Stimulated activated CD8-positive, alpha-beta memory T cell treated with anti-CD3 and anti-CD28 coated beads, Interleukin-7, amount 100 ng/mL, for 1 hour (primary cell): ENCODE measurements at regions not wholly inside any gene's neighbourhood (a gene's known extent, or its start where the extent isn't known, plus 50 kb on each side); places are given as distances from the start of the nearest gene placed in this dataset.
"Not testable (repeated sequence)": the region's sequence is repeated elsewhere in the genome, so short reads cannot be mapped to it uniquely, and the experiment has no call there.

Experiments used
- DNase-seq, 2 donors: peaks; one replicate each; pipeline ENCODE4 v3.0.0-alpha.2; 2020; ENCODE audit warnings: low read depth in 2 of 2

DNA sequence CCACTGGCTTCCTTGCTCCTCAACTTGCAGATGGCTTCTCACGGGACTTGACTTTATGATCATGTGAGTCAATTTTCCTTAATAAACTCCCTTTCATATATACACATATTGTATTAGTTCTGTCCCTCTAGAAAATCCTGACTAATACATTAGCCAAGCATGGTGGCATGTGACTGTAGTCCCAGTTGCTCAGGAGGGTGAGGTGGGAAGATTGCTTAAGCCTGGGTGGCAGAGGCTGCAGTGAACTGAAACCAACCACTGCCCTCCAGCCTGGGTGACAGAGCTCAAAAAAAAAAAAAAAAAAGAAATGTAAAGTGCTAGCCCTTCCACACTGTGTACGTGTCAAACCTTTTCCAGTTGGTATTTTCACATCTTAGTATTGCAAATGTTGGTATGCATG lies 857.0 kb downstream of the LTN1 start:
- DNase-seq, result no peak

DNA sequence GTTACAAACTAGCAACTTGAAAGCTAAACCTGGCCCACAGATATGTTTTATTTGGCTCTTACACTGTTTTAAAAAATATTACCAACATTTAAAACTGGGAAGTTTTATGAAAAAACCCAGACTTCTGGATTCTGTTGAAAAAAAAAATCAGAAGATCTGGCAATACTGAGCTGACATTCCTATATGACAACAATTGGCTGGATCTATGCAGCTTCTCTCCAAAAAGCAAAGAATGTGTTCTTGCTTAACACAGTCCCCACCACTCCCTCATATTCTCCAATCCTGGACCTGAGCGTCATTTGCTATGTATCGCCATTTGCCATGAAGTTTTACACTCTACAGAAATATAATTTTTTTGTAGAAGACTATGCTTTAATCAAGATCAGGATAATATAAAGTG lies 859.6 kb downstream of the LTN1 start:
- no peak for DNase-seq

DNA sequence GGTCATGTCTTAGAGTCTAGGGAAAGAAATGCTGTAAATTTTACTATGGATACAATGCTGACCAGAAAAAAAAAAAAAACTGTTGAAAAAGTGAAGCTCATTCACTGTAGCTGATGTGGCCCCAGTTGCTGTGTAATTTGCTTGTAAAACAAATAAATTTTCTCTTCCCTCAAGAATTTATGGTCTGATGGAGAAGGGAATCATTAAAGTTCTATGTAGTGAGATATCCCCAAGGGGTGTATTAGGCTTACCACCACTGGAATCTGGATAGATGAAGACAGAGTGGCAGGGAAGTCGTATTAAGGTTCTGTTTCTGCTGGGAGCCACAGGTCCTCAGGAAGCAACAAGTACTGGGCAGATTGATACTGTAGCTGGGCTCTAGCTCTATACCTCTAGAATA lies 860.0 kb downstream of the LTN1 start:
- DNase-seq, result no peak

DNA sequence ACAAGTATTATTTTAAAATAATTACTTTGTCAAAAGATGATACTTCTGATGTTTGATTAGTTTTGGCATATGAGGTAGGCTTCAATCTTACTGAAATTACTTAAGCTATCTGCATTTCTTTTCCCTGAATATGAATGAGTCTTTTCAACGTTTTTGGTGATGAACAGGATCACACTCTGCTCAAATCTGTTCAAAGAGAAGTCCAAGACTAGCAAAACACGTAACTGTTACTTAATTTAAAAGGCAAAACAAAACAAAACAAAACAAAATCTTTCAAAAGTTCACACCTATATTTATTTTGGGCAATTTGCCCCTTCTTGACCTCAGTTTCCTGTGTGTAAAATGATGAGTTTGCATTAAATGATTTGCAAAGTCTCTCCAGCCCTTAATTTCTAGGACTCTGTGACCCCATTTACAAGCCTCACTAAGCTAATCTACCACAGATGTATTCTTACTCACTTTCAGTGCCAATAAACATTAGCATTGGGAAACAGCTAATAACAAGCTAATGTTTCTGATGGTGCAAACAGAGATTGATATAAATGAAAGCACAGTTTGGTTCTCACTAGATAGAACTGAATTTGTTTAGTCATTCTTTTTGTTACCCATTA lies 865.4 kb downstream of the LTN1 start:
- DNase-seq, result no peak

DNA sequence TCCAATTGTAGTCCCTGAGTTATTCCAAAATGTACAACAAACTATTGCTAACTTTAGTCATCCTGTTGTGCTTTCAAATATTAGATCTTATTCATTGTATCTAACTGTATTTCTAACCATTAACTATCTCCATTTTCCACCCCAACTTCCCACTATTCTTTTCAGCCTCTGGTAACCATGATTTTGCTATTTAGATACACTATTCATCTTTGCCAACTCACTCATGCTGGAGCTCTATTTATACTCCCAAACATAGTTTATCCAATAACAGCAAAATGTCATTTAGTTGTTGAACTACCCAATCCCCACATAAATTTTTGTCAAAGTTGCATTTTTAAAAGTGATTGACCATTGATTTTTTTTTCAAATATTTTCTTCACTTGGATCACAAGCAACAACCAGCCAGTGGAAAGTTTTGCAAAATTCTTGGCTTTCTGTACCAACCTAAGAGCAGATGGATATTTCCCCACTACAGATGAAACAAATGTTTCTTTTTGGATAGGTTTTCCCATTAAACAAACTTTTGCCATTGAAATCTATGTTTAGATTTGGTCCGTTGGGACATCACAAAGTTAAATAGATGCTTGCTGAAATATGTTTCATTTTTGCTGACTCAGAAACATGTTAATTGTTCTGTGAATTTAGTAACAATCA lies 866.0 kb downstream of the LTN1 start:
- DNase-seq, result no peak

DNA sequence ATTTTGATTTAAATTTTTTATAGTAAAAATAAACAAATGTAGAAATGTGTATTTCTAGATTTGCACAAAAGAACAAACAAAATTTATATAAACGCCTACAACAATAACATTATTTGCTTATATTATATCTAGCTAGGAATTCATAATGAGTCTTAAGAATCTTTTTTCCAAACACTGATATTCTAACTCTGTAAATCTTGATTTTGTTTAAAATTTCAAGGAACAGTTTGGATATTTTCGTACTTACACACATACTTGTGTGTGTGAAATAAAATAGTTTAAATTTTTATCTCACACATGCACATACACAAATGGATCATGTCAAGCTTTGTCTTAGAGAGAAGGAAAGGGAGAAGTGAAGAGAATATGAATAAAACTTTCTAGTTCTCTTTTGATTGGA lies 868.1 kb downstream of the LTN1 start:
- DNase-seq, result no peak

DNA sequence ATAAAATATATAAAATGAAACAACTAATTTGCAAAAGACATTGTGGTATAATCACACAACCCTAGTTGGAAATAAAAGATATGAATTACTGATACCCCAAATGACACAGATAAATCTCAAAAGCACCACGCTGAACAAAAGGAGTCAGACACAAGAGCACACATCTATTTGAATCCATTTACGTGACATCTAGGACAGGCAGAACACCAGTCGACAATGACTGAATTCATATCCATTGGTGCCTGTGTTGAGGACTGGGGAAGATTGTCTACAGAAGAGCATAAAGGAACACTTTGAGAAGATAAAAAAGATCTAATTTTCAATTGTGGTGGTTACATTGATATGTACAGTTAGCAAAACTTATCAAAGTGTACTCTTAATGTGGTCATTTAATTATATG lies 874.1 kb downstream of the LTN1 start:
- no peak for DNase-seq

DNA sequence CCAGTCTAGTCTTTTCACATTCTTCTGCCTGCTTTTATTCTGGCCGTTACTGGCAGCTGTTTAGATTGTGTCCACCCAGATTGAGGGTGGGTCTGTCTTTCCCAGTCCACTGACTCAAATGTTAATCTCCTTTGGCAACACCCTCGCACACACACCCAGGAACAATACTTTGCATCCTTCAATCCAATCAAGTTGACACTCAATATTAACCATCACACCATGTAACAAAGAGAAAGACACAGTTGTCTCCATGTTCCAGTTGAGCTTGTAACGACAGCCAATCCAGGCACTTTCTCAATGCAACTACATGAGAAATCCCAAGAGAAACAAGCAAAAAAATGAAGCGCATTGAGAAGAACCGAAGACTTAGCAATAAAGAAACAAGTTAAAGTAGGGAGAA lies 877.7 kb downstream of the LTN1 start:
- not testable (repeated sequence) for DNase-seq

DNA sequence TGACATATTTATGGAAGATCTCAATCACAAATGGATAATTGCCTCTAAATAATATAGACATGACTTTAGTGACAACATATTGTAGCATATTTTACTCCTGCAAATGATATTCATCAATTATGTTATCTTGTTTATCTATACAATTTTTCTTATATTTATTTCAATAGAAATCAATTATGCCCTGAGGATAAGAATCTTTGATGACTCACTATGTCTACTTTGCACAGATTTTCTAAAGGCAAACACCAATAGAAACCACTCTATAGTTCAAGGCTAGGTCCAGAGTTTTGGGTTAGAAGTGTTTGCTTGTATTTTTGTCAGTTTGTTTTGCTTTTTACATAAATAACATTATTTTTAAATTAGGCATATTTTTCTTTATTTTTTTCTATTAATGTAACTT lies 879.0 kb downstream of the LTN1 start:
- DNase-seq, result no peak

DNA sequence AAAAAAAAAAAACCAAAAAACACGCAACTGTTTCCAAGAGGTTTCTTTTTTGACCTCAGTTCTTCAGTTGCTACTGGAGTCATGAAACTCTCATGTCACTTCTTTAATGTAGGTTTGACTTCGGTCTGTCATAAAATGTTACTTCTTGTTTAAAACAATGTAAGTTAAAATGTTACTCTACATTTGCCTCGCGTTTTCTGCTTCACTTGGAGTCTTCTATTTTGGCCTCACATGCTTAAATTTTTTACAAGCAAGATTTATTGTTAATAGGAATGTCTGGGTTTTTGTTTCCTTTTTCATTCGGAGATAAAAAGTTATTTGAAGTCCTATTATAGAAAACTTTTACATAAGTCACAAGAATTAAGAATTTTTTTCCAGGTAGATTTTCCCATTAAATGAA lies 880.2 kb downstream of the LTN1 start:
- DNase-seq, result no peak

DNA sequence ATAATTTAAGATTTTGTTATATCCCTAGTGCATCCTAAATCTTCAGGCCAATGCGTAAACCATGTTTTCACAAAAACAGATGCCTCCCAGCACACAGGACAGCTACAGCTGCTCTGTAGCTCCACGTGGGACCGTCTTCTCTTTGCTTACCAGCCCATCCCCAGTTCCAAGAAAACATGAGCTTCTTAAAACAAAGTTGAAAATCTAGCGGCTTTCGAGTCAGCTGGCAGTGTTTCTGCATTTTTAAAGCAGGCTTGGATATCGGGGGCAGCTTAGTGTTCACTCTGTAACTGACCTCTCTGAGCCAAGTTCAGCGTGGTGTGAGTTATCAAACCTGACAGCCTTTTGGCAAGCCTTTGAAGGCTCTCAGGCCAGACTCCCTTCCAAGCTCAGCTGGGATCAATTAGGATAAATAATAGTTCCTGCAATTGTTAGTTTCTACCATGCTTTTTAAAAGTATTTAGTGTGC lies 881.5 kb downstream of the LTN1 start:
- no peak for DNase-seq

DNA sequence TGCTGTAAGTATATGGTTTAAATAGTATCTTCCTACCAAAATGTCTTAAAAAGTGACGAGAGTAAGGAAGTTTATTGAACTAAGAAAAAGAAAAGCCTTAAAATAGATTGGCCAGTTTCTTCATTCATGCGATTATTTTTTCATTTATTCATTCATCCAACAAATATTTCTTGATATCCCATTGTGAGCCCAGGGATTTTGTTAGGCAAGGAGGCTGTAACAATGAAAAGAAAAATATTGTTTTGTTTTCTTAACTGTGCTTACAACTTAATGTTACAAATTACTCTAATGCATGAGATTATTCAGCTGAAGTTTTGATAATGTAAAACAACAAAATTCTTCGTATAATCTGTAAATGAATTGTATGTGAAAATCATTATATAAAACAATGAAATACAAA lies 882.0 kb downstream of the LTN1 start:
- no peak for DNase-seq

DNA sequence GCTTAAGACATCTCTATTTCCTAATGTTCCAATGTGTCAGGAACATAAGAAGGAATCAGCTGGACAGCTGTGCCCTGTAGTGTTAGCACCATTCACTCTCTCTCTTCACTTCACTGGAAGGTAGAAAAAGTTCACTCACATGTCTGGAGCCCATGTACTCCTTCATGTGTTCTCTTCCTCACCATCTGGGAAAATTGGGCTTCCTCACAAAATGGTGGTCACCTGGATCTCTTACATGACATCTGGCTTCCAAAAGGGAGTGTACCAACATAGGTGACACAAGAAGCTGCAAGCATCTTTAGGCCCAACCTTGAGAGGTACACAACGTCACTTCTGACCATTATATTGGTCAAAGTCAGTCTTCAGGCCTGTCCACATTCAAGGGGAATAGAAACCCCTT lies 882.6 kb downstream of the LTN1 start:
- DNase-seq, result no peak

DNA sequence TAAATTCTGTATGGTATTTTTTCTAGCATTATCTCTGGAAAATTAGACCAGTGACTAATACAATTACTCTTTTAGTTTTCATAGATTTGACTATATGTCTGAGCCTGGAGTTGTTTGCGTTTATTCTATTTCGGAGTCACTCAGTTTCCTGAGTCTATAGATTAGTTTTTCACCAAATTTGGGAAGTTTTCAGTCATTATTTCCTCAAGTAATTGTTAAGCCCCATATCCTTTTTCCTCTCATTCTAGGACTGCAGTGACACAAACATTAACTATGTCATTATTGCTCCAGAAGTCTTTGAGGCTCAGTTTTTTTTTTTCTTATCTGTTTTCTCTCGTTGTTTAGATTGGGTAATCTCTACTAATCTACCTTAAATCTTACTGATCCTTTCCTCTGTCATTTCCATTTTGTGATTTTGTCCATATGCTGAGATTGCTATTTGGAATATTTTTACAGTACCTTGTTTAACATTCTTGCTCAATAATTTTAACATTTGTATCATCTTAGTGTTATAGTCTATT lies 886.2 kb downstream of the LTN1 start:
- DNase-seq, result no peak

DNA sequence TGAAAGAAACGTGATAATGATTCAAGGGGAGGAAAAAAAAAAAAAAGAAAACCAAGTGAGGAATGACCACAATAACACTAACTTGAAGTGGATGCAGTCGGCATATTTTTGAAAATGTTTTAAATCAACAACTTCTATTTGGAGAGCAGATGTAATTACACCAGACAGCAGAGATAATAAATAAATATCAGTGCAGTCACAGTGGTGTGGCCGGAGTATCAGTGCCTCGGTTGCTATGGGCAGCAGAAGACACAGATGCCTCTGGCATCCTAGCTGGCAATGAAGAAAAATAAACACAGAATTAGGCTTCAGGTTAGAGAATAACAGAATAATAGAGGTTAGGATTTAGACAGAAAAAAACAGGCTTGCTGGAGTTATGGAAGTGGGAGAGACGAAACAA lies 888.3 kb downstream of the LTN1 start:
- DNase-seq, result no peak

DNA sequence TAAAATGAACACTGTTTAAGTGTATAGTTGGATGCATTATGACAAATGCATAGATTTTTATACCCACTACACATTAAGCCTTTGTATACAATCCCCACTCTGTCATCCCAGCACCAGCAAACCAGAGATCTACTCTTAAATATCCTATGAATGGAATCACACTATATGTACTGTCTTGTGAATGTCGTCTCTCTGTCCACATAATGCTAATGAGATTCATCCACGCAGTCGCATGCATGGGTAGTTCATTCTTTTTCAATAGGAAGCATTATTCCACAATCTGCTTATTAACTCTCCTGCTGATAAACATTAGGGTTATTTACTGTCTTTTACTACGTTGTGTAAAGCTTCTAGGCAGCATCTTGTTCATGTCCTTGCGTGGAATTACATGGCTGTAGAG lies 892.3 kb downstream of the LTN1 start:
- DNase-seq, result no peak

DNA sequence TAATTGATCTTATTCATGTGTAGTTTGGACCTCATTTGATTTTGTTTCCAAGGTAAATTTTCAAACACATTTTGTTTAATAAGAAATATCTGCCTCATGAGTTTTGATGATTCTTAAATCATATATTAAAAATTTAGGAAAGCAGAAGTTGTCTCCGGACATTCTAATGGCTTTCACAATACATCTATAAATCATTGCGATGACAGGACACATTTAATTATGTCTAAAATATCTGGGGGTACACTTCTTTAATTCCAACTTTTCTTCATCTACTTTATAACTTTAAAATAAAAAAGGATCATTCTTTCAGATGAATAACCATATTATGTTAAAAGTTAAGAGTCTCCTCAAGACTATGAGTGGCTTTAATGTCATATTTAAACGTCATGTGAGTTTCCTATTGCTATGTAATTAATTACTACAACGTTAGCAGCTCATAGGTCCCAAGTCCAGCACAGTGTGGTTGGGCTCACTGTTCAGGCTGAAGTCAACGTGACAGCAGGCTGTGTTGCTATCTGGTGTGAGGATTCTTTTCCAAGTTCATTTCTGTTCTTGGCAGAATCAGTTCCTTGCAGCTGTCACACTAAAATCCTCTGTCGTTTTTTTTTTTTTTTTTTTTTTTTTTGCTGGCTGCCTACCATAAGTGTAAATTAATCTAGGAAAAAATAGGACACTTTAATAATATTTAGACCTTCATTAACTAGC lies 893.5 kb downstream of the LTN1 start:
- no peak for DNase-seq

DNA sequence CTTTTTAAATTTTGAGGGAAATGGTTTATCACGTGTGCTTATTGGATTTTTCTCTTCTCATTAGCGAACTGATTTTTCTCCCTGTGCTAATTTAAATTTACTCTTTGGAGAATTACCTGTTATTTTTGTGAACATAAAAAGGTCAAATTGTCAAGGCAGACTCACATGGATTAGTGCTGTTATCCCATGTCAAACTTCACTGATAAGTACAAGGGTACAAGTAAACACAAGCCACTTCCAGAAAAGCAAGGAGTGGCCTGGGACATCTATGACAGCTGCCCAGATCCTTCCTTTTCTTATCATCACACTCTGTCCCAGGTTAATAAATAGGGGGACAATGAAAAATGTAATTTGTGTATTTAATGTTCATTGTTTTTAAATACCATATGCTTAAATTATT lies 901.2 kb downstream of the LTN1 start:
- DNase-seq, result no peak

DNA sequence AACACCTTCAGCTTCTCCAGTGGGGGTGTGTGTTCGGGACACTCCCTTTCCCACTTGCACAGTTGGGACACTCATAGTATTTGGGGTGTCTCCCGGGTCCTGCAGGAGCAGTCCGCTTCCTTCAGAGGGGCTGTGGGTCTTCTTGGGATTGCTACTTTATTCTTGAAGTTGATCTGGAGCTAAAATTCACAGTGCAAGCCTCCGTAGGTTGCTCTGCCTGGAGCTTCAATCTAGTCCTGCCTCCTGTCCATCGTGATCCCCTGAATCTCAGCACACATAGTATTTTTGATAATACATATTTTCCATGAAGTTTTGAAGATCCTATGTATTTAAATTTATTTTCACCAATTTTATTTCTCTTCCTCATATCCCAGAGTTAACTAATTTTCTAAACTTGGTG lies 902.1 kb downstream of the LTN1 start:
- DNase-seq, result no peak

DNA sequence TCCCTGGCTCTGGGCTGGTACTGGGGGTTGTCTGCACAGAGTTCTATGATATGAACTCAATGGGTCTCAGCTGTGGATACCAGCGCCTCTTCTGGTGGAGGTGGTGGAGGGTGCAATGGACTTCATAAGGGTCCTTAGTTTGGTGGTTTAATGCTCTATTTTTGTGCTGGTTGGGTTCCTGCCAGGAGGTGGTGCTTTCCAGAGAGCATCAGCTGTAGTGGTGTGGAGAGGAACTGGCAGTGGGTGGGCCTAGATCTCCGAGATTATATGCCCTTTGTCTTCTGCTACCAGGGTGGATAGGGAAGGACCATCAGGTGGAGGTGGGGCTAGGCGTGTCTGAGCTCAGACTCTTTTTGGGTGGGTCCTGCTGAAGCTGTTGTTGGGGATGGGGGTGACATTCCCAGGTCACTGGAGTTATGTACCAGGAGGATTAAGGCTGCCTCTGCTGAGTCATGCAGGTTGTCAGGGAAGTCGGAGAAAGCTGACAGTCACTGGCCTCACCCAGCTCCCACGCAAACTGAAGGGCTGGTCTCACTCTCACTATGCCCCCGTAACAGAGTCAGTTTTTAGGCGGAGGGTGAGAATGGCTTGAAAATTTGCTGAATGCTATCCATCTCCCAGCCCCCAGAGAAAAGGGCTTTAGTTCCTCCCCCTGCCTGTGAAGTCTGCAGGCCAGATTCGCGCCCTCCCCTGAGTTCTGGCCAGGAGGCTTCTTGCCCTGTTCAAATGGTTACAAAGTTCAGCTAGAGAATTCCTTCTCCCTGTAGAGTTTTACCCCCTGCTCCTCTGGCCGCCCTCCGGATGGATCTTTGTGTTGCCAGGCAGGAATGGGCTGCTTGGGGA lies 902.9 kb downstream of the LTN1 start:
- DNase-seq, result no peak

DNA sequence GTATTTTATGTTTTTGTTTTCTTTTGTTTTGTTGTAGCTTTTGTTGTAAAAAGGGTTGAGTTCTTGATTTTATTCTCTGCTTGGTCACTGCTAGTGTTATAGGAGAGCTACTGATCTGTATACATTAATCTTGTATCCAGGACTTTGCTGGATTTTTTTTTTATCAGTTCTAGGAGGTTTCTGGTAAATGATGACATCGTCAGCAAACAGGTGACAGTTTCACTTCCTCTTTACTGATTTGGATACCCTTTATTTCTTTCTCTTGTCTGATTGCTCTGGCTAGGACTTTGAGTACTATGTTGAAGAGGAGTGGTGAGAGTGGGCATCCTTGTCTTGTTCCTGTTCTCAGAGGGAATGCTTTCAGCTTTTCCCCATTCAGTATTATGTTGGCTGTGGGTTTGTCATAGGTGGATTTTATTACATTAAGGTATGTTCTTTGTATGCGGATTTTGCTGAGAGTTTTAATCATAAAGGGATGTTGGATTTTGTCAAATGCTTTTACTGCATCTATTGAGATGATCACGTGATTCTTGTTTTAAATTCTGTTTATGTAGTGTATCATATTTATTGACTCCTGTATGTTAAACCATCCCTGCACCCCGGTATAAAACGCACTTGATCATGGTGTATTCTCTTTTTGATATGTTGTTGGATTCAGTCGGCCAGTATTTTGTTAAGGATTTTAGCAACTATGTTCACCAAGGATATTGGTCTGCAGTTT lies 905.7 kb downstream of the LTN1 start:
- DNase-seq, result no peak

DNA sequence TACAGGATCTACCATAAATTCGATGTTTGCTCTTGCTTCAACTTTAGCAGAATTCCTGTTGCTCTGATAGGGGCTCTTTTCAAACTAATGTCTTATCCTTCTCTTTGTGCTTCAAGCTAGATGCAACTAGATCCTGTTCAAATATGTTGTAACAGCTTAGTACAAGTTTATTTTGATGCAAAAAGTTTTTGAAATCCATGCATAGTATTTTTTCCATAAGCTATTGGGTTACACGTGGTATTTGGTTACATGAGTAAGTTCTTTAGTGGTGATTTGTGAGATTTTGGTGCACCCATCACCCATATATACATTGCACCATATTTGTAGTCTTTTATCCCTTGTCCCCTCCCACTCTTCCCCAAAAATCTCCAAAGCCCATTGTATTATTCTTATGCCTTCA lies 907.7 kb downstream of the LTN1 start:
- no peak for DNase-seq
